Cardiac muscle cell (in vitro differentiated cells and primary cell): ENCODE measurements at regions not wholly inside any gene's neighbourhood (a gene's known extent, or its start where the extent isn't known, plus 50 kb on each side); places are given as distances from the start of the nearest gene placed in this dataset.
"Not testable (repeated sequence)": the region's sequence is repeated elsewhere in the genome, so short reads cannot be mapped to it uniquely, and the experiment has no call there.

ENCODE experiments used
- DNase-seq, 2 donors: peaks; one replicate each; pipeline versions ENCODE4 v3.0.0 to v3.0.0-alpha.2; 2010 to 2017; ENCODE audit warnings: low read depth in 1 of 2, low spot score in 1 of 2
- H3K27ac ChIP-seq: fragments of 200-600 bp; sonication (generic); 2 replicates; pipeline ENCODE4 v1.5.1; 2016
- H3K27me3 ChIP-seq: fragments of 200-600 bp; sonication (generic); 2 replicates; pipeline ENCODE4 v1.6.0; 2016; ENCODE audit warnings: control low read depth
- H3K36me3 ChIP-seq: fragments of 200-600 bp; sonication (generic); 2 replicates; pipeline ENCODE4 v1.5.1; 2016; ENCODE audit warnings: control low read depth
- H3K4me1 ChIP-seq: fragments of 200-600 bp; sonication (generic); 2 replicates; pipeline ENCODE4 v1.8.1; 2017; ENCODE audit warnings: low read depth, mild to moderate bottlenecking, mixed run types
- H3K4me3 ChIP-seq: fragments of 200-600 bp; sonication (generic); 2 replicates; pipeline ENCODE4 v1.5.1; 2016; ENCODE audit warnings: mild to moderate bottlenecking
- H3K9me3 ChIP-seq: fragments of 200-600 bp; sonication (generic); 2 replicates; pipeline ENCODE4 v1.5.1; 2017; ENCODE audit warnings: low read depth, mild to moderate bottlenecking, control low read depth
- CTCF ChIP-seq: IDR thresholded peaks from 2 replicates; pipeline ENCODE4 v1.5.1; 2012; ENCODE audit warnings: low read depth, mild to moderate bottlenecking, low read length

- H3K27ac ChIP-seq, DNase-seq, H3K4me1 ChIP-seq, H3K4me3 ChIP-seq, H3K27me3 ChIP-seq, H3K36me3 ChIP-seq, H3K9me3 ChIP-seq: not testable (repeated sequence)
Measured at GRCh38 chr1:120529475-120530089, 114.7 kb downstream of the NBPF8 start.

- H3K9me3 ChIP-seq, DNase-seq, H3K4me1 ChIP-seq, H3K27ac ChIP-seq, H3K4me3 ChIP-seq, H3K36me3 ChIP-seq, H3K27me3 ChIP-seq: not testable (repeated sequence)
Measured at GRCh38 chr1:120531455-120531854, 116.6 kb downstream of the NBPF8 start.

- not testable (repeated sequence) for H3K9me3 ChIP-seq, H3K27ac ChIP-seq, H3K36me3 ChIP-seq, DNase-seq, H3K4me3 ChIP-seq, H3K27me3 ChIP-seq, H3K4me1 ChIP-seq
Measured at GRCh38 chr1:120534361-120535047, 119.7 kb downstream of the NBPF8 start.

GRCh38 chr1:120535052-120535451, 120.2 kb downstream of the NBPF8 start:
- DNase-seq = peak in 1 of 2 donors; percentile 10
- not testable (repeated sequence) for H3K9me3 ChIP-seq, H3K4me1 ChIP-seq, H3K4me3 ChIP-seq, H3K27ac ChIP-seq, H3K27me3 ChIP-seq, H3K36me3 ChIP-seq

GRCh38 chr1:120541394-120541793, 126.6 kb downstream of the NBPF8 start:
- H3K36me3 ChIP-seq, DNase-seq, H3K9me3 ChIP-seq, H3K27ac ChIP-seq, H3K4me3 ChIP-seq, H3K4me1 ChIP-seq, H3K27me3 ChIP-seq: not testable (repeated sequence)

GRCh38 chr1:120542365-120542764, 127.5 kb downstream of the NBPF8 start:
- H3K36me3 ChIP-seq, H3K27ac ChIP-seq, DNase-seq, H3K27me3 ChIP-seq, H3K9me3 ChIP-seq, H3K4me1 ChIP-seq, H3K4me3 ChIP-seq: not testable (repeated sequence)

- H3K9me3 ChIP-seq, H3K27me3 ChIP-seq, H3K4me1 ChIP-seq, DNase-seq, H3K4me3 ChIP-seq, H3K36me3 ChIP-seq, H3K27ac ChIP-seq: not testable (repeated sequence)
Measured at GRCh38 chr1:120542940-120543339, 128.1 kb downstream of the NBPF8 start.

- H3K4me1 ChIP-seq, H3K9me3 ChIP-seq, H3K27me3 ChIP-seq, DNase-seq, H3K36me3 ChIP-seq, H3K4me3 ChIP-seq, H3K27ac ChIP-seq: not testable (repeated sequence)
- peak; percentile 35 for TF ChIP-seq CTCF
Measured at GRCh38 chr1:120544434-120544833, 129.6 kb downstream of the NBPF8 start.

GRCh38 chr1:120550335-120550734, 135.5 kb downstream of the NBPF8 start:
- not testable (repeated sequence) for H3K27me3 ChIP-seq, H3K9me3 ChIP-seq, DNase-seq, H3K4me1 ChIP-seq, H3K4me3 ChIP-seq, H3K36me3 ChIP-seq, H3K27ac ChIP-seq

GRCh38 chr1:120552190-120552589, 137.4 kb downstream of the NBPF8 start:
- not testable (repeated sequence) for H3K27me3 ChIP-seq, H3K4me1 ChIP-seq, H3K27ac ChIP-seq, DNase-seq, H3K4me3 ChIP-seq, H3K9me3 ChIP-seq, H3K36me3 ChIP-seq

GRCh38 chr1:120557605-120558302, 142.9 kb downstream of the NBPF8 start:
- not testable (repeated sequence) for H3K9me3 ChIP-seq, H3K27me3 ChIP-seq, H3K4me1 ChIP-seq, H3K36me3 ChIP-seq, H3K27ac ChIP-seq
- DNase-seq = peak in 1 of 2 donors; percentile 8
- H3K4me3 ChIP-seq = peak overlapping the region; percentile 38

GRCh38 chr1:120558303-120559060, 143.6 kb downstream of the NBPF8 start:
- Histone ChIP-seq H3K4me3 (peak overlapping the region; percentile 38), H3K27ac (peak overlapping the region; percentile 73)
- peak; percentile 47 to 68 for DNase-seq
- not testable (repeated sequence) for H3K36me3 ChIP-seq, H3K9me3 ChIP-seq, H3K4me1 ChIP-seq, H3K27me3 ChIP-seq

- H3K27me3 ChIP-seq, DNase-seq, H3K9me3 ChIP-seq, H3K36me3 ChIP-seq, H3K4me3 ChIP-seq, H3K27ac ChIP-seq, H3K4me1 ChIP-seq: not testable (repeated sequence)
Measured at GRCh38 chr1:120561767-120562166, 146.9 kb downstream of the NBPF8 start.
